Iris pigment epithelial cell (primary cell): ENCODE measurements at regions not wholly inside any gene's neighbourhood (a gene's known extent, or its start where the extent isn't known, plus 50 kb on each side); places are given as distances from the start of the nearest gene placed in this dataset.

Source experiments
- DNase-seq: peaks from one replicate; pipeline ENCODE4 v3.0.0-alpha.2; 2011; ENCODE audit warnings: low read depth

GRCh38 chr1:99573431-99574217 lies 72.3 kb upstream of the PALMD start:
- no peak for DNase-seq

- DNase-seq, result no peak
These were observed 68.6 kb upstream of the PALMD start for GRCh38 chr1:99577313-99577712.

GRCh38 chr1:99579691-99580172 lies 66.2 kb upstream of the PALMD start:
- DNase-seq, result no peak

DNA sequence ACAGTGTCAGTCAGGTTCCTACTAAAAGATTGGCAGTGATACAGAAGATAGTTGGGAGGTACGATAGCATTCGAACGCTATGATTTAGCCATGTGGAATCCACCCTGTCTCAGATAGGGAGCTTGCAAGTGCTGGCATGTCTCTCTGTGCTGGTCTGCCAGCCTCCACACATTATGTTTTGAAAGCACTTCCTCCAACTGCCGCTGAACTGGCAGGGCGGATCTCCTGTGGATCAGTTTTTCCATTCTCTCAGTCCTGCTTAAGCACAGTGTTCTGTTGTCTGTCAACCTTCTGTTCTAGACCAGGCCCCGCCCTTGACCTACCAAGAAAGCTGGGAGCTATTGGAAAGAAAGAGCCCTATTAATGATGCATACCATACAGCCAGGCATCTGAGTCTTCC lies 65.5 kb upstream of the PALMD start:
- DNase-seq, result peak; percentile 58

- DNase-seq, result no peak
These were observed 58.9 kb upstream of the PALMD start for GRCh38 chr1:99587008-99587407.

DNA sequence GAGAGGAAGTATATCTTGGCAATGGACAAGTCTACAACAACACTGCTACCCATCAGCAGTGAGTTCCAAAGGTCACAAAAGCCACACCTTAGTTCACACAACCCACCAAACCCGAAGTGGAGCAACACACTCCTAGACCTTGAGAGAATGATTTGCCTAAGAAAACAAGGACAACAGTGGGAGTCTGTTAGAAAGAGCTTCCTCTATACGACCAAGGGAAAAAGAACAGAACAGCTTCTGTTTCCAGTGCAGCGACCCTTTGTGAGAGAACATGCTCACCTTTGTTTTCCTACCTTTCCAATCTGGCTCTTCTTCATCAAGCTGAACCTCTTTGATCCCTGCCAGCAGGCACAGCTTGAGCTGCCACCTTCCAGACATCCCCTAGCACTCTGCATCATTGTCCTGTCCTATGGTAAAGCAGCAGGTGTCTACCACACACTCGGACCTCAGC lies 56.7 kb upstream of the PALMD start:
- no peak for DNase-seq

DNA sequence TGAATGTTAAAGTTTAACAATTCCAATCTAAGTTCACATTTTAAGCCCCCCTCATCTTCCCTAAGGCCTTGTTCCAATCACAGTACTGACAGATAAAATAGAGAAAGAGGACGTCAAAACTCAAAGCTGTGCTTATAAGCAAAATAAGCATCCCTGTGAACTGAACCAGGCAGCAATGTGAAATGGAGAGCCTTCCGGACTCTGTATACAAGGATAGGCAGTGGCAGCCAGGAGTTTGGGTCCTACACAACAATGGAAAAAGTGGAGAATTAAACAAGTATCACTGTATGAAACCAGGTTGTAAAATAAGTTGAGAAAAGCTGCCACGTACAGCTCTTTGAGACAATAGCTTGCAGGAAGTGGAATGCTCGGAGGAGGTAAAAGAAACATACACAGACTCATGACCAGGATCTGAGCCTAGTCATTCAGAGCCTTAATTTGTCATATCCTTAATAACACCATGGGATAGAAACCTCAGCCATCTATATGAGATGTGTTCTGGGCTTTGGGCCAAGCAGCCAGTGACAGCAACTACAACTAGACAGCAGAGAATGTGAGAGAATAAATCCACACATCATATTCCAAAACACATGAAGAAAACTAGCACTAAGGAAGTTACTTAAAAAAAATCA lies 55.2 kb upstream of the PALMD start:
- peak; percentile 89 for DNase-seq

GRCh38 chr1:99591886-99592285 lies 54.0 kb upstream of the PALMD start:
- DNase-seq, result no peak

- DNase-seq, result no peak
These were observed 51.7 kb upstream of the PALMD start for GRCh38 chr1:99594205-99594604.

GRCh38 chr1:99595041-99595440 lies 50.9 kb upstream of the PALMD start:
- no peak for DNase-seq

GRCh38 chr1:99595441-99595840 lies 50.5 kb upstream of the PALMD start:
- no peak for DNase-seq
